ENCODE measurements at regions not wholly inside any gene's neighbourhood (a gene's known extent, or its start where the extent isn't known, plus 50 kb on each side); places are given as distances from the start of the nearest gene placed in this dataset.

DNA sequence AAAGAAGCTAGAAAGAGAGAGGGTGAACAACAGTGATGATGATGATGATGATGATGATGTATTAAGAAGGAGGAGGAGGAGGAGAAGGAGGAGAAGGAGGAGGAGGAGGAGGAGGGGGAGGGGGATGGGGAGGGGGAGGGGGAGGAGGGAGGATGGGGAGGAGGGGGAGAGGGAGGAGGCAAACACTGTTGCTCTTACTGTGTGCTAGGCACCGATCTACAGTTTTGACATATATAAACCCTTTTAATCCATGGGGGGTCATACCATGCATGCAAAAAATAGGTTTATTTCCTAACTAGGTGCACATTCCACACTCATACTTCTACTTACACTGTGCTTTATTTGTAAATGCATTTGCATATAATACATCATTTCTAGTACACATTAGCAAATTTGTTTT, 482.8 kb upstream of the FAM241A start:
- Mint-ChIP-seq H3K4me3 (no peak overlapping the region), H3K36me3 (no peaks in the 10 kb centered on the region), H3K27me3 (no peaks in the 10 kb centered on the region), H3K4me1 (no peaks in the 10 kb centered on the region), H3K27ac (no peak overlapping the region), H3K9me3 (peaks cover 3 to 5% of the 10 kb centered on the region in 2 donors)
- no peak for ATAC-seq (replicated peaks)
- no peak for DNase-seq

DNA sequence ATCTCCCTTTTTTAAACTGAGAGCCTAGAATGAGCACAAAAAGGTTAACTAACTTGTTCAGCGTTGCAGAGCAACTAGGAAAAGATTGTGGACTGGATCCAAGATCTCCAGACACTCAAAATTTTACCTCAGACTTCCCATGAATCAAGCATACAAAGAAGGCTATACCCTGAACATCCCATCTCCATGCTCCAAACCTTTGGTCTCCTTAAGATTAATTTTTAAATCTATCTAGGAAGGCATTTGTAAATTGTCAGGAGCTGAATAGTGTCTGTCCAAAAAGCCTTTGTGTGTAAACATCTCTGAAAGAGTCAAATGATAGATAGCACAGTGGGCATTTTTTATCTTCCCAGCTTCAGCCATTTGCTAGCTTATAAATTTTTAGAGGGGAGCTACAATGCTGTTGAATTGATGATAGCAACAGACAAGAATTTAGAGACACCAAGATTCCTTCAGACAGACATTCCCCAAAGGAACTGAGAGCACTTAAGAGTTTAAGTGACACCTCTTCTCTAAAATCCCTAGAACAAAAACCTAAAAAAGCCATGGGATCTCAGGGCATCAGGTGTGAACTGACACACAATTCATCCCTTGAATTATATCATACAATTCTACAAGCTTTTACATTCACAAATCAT, 480.8 kb upstream of the FAM241A start:
- Mint-ChIP-seq H3K4me3 (no peak overlapping the region), H3K36me3 (no peaks in the 10 kb centered on the region), H3K4me1 (no peaks in the 10 kb centered on the region), H3K27me3 (no peaks in the 10 kb centered on the region), H3K9me3 (peaks cover 3 to 5% of the 10 kb centered on the region in 2 donors), H3K27ac (no peak overlapping the region)
- ATAC-seq (replicated peaks) (no peak), DNase-seq (no peak)

DNA sequence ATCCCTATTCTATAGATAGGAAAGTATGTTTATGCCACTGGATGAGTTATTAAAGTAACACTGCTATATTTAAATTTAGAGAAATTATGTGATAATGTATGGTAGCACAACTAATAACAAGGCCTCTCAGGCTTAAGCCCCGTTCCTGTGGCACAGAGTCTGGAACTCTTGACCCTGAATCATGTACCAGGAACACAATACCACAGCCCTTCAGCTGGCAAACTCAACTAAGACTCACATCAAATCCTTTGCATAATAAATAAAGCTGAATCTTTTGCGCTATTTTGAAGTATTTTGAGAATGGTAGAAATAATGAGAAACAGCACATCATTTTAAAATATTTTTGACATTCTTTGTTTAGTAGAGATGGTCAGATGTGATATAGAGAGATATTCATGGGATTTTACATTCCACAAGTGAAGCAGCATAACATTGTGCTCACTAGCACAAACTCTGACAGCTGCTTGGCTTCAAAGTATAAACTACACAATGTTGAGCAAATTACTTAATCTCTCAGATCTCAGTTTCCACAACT, 478.4 kb upstream of the FAM241A start:
- Mint-ChIP-seq H3K4me3 (no peak overlapping the region), H3K4me1 (no peaks in the 10 kb centered on the region), H3K9me3 (peaks cover 3 to 5% of the 10 kb centered on the region in 2 donors), H3K27ac (no peak overlapping the region), H3K27me3 (no peaks in the 10 kb centered on the region), H3K36me3 (no peaks in the 10 kb centered on the region)
- no peak for DNase-seq
- ATAC-seq (replicated peaks), result no peak

DNA sequence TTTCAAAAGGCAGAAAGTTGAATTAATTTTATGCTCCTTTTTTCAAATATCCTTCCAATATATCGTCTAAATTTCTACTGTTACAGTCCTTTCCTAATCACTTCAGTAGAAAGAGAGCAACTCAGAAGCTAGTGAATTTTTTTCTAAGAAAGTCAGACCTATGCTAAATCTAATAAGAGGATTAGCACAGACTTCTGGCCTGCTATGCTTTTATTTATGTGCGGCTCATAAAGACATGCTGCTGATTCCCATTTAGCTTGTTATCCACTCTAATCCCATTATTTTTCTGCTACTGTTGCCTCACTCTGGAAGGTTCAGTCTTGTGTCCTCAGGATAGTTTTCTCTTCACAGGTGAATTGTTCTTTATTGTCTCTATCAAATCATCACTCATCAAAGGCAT, 473.5 kb upstream of the FAM241A start:
- Mint-ChIP-seq H3K4me3 (no peak overlapping the region), H3K27ac (no peak overlapping the region), H3K9me3 (no peaks in the 10 kb centered on the region), H3K36me3 (no peaks in the 10 kb centered on the region), H3K4me1 (no peaks in the 10 kb centered on the region), H3K27me3 (no peaks in the 10 kb centered on the region)
- DNase-seq (no peak), ATAC-seq (replicated peaks) (no peak)

DNA sequence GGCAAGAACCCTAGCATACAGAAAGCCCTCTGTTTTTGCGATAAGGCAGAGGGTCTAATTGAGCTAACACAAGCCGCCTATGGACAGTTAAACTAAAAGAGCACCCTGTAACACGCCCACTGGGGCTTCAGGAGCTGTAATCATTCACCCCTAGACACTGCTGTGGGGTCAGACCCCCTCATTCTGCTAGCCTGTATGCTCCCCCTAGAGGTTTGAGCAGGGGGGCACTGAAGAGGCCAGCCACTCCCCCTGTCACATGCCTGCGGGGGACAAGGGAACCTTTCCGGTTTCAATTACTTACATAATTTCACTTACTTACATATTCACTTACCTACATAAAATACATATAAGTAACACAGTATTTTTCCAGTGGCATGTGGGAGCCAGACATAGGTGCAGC, 469.5 kb upstream of the FAM241A start:
- H3K4me1 Mint-ChIP-seq, result no peaks in the 10 kb centered on the region
- ATAC-seq (replicated peaks) (no peak), DNase-seq (no peak)
- no peak overlapping the region for H3K27ac Mint-ChIP-seq
- H3K4me3 Mint-ChIP-seq, result no peak overlapping the region
- H3K9me3 Mint-ChIP-seq, result no peaks in the 10 kb centered on the region
- H3K36me3 Mint-ChIP-seq, result no peaks in the 10 kb centered on the region
- H3K27me3 Mint-ChIP-seq, result no peaks in the 10 kb centered on the region

DNA sequence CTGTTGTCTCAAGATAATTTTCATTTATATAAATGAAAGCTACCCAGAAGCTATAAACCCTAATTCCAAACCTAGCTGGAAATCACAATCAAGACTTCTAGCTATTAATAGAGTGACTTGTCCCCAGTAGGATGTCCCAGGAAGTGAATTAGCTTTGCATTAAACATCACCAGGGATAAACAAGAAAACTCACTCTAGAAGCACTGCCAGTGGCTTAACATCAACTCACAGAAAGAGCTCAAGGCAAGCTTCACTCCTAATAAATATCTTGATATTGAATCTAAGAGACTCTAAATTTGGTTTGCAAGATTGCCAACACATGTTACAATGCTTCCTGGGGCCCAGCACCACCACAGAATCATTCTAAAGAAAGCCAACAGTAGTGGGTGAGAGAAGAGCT, 468.7 kb upstream of the FAM241A start:
- ATAC-seq (replicated peaks) (no peak), DNase-seq (no peak)
- Mint-ChIP-seq H3K27me3 (no peaks in the 10 kb centered on the region), H3K9me3 (no peaks in the 10 kb centered on the region), H3K36me3 (no peaks in the 10 kb centered on the region), H3K4me3 (no peak overlapping the region), H3K27ac (no peak overlapping the region), H3K4me1 (no peaks in the 10 kb centered on the region)

DNA sequence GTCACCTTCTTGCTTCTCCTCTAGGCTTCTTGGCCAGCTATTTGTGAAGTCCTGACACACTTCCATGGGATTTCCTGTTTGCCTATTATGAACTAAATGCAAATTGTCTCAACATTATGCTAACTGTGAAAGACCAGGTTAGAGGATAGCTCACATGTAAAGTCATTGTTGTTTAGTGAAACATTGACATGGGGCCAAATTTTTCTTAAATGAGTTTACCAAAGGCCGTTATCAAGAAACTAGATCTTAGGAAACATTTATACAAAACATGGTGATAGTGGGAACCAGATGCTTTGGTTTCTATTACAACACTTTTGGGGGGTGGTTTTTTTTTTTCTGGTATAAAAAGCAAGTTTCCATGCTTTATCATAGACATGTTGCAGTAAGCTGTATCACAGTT, 466.8 kb upstream of the FAM241A start:
- no peaks in the 10 kb centered on the region for H3K4me1 Mint-ChIP-seq
- H3K27ac Mint-ChIP-seq, result no peak overlapping the region
- no peak overlapping the region for H3K4me3 Mint-ChIP-seq
- DNase-seq (no peak), ATAC-seq (replicated peaks) (no peak)
- no peaks in the 10 kb centered on the region for H3K36me3 Mint-ChIP-seq
- no peaks in the 10 kb centered on the region for H3K9me3 Mint-ChIP-seq
- no peaks in the 10 kb centered on the region for H3K27me3 Mint-ChIP-seq

DNA sequence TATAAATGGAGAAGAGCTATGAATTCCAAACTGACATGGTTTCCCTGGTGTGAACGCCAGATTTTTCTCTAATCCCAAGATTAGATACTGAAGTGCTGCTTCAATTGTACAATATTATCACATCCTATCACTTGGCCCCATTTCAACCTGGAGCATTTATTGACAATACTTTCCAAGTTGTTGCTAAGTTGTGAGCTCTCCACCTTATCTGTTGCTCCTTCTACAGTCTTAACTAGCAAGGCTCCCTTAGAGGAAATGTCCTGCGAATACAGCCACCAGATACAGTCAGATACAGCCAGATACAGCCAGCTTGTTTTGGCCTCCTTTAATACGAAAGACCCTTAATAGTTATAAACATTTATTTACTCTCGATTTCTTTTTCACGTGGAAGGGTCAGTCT, 466.3 kb upstream of the FAM241A start:
- Mint-ChIP-seq H3K36me3 (no peaks in the 10 kb centered on the region), H3K27me3 (no peaks in the 10 kb centered on the region), H3K4me1 (no peaks in the 10 kb centered on the region), H3K27ac (no peak overlapping the region), H3K9me3 (no peaks in the 10 kb centered on the region), H3K4me3 (no peak overlapping the region)
- DNase-seq (no peak), ATAC-seq (replicated peaks) (no peak)

DNA sequence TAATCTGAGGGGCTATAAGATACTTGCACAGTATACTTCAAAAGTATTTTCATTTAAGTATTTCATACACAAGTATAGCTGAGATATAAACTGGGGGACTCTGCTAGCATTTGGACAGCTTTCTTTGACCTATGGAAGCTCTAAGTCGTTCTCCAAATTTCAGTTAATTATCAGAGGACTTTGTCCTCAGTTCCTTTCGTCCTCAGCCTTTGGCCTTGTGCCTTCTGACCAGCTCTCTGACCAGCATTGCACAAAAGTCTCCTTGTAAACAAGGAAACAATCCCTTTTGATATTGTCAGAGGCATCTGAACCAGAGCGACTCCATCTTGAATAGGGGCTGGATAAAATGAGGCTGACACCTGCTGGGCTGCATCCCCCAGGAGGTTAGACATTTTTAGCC, 464.0 kb upstream of the FAM241A start:
- no peak for DNase-seq
- Mint-ChIP-seq H3K27ac (no peak overlapping the region), H3K4me3 (no peak overlapping the region), H3K4me1 (no peaks in the 10 kb centered on the region), H3K36me3 (no peaks in the 10 kb centered on the region), H3K9me3 (no peaks in the 10 kb centered on the region), H3K27me3 (no peaks in the 10 kb centered on the region)
- ATAC-seq (replicated peaks), result no peak

DNA sequence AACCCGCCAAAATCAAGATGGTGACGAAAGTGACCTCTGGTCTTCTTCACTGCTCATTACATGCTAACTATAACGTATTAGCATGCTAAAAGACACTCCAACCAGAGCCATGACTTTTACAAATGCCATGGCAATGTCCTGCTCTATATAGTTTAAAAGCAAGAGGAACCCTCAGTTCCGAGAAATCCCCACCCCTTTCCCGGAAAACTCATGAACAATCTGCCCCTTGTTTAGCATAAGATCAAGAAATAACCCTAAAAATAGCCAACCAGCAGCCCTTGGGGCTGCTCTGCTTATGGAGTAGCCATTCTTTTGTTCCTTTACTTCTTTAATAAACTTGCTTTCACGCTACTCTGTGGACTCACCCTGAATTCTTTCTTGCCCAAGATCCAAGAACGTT, 463.5 kb upstream of the FAM241A start:
- Mint-ChIP-seq H3K27me3 (no peaks in the 10 kb centered on the region), H3K4me3 (no peak overlapping the region), H3K4me1 (no peaks in the 10 kb centered on the region), H3K27ac (no peak overlapping the region), H3K36me3 (no peaks in the 10 kb centered on the region), H3K9me3 (no peaks in the 10 kb centered on the region)
- DNase-seq (no peak), ATAC-seq (replicated peaks) (no peak)

DNA sequence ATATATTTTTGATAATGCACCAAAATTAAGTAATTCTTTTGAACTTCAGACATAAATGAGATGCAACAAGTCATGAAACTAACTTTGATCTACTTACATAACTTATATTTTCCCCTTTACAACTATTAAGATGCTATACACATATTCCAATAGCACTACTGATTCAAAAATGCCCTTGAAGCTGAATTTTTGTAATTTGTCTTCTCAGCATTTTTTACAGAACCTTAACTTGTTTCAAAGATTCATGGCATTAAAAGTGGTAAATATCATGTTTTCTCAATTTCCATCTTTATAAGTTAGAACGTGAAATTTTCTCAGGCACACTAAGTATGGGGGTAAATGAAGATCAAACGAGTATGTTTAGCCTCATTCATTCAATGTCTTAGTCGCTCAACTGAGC, 460.0 kb upstream of the FAM241A start:
- H3K36me3 Mint-ChIP-seq, result no peaks in the 10 kb centered on the region
- no peaks in the 10 kb centered on the region for H3K4me1 Mint-ChIP-seq
- no peak overlapping the region for H3K27ac Mint-ChIP-seq
- no peaks in the 10 kb centered on the region for H3K27me3 Mint-ChIP-seq
- ATAC-seq (replicated peaks), result no peak
- H3K4me3 Mint-ChIP-seq, result no peak overlapping the region
- no peaks in the 10 kb centered on the region for H3K9me3 Mint-ChIP-seq
- DNase-seq, result no peak

DNA sequence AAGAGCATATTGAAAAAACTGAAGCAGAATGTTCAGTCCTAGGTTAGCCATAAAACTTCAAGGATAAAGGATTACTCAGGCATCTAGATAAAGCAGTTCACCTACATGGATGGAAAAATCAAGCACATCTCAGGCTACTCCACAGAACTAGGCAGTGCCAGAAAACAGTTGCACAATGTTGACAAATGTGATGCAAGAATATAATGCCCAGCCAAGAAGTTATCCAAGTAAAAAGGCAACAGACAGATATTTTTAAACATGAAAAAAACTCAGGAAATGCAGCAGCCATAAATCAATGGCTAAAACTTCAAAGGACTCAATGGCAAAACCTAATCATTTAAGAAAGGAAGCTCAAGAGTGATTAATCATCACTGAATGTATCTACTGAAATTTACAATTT, 456.0 kb upstream of the FAM241A start:
- ATAC-seq (replicated peaks) (no peak), DNase-seq (no peak)
- Mint-ChIP-seq H3K4me3 (no peak overlapping the region), H3K9me3 (no peaks in the 10 kb centered on the region), H3K27ac (no peak overlapping the region), H3K36me3 (no peaks in the 10 kb centered on the region), H3K27me3 (no peaks in the 10 kb centered on the region), H3K4me1 (no peaks in the 10 kb centered on the region)

DNA sequence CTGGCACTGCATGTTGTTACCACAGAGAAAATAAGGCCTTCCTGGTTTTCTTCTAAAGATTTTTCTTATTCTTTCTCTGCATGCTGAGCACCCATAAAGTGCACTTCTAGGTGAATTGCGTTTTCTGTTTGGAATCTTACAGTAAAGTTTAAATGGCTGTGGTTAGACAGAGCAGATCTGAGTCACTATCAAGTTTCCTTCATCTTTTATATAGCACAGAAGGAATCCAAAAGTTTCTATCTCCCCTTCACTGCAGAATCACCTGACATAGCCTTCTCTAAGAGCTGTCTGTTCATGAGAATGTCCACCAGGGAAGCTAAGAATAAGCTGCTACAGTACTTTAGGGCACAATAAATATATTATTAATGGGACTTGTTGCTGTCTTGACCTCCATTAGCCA, 455.5 kb upstream of the FAM241A start:
- Mint-ChIP-seq H3K4me3 (no peak overlapping the region), H3K27ac (no peak overlapping the region), H3K4me1 (no peaks in the 10 kb centered on the region), H3K27me3 (no peaks in the 10 kb centered on the region), H3K36me3 (no peaks in the 10 kb centered on the region), H3K9me3 (no peaks in the 10 kb centered on the region)
- no peak for ATAC-seq (replicated peaks)
- DNase-seq, result no peak

DNA sequence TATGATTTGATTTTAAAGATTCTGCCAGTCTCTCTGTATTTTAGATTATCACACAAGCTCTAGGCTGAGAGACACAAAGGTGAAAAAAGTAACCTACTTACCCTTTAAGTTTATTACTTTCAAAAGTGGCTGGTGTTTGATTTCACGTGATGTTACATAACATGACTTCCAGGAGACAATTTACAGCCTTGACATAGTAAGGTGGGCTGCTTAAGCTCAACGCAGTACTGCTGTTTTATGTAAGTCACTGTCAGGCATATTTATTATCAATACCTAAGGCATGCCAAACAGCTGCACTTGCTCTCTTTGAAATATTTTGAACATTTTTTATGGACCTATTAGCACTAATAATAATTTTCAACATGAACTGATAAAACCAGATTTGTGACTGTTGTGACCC, 451.5 kb upstream of the FAM241A start:
- H3K4me3 Mint-ChIP-seq, result no peak overlapping the region
- no peak overlapping the region for H3K27ac Mint-ChIP-seq
- ATAC-seq (replicated peaks) (no peak), DNase-seq (no peak)
- no peaks in the 10 kb centered on the region for H3K36me3 Mint-ChIP-seq
- H3K27me3 Mint-ChIP-seq, result no peaks in the 10 kb centered on the region
- no peaks in the 10 kb centered on the region for H3K4me1 Mint-ChIP-seq
- no peaks in the 10 kb centered on the region for H3K9me3 Mint-ChIP-seq

DNA sequence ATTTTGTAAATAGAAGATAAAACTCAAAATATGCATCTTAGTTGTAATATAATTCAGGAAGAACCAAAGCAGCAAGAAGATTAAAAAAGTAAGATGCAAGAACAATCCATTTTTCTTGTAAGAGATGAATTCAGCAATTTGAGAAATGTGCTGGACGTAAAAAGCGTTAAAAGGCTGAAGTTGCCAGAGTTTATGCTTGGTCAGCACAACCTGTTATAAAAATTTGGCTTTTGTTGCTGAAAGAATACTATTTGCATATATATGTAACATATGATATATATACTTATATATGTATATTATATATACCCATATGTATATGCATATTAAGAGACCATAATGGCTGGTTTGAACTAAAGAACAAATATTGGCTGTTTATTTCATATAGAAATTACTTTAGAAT, 449.6 kb upstream of the FAM241A start:
- Mint-ChIP-seq H3K4me1 (no peaks in the 10 kb centered on the region), H3K27ac (no peak overlapping the region), H3K36me3 (no peaks in the 10 kb centered on the region), H3K9me3 (no peaks in the 10 kb centered on the region), H3K4me3 (no peak overlapping the region), H3K27me3 (no peaks in the 10 kb centered on the region)
- DNase-seq (no peak), ATAC-seq (replicated peaks) (no peak)

DNA sequence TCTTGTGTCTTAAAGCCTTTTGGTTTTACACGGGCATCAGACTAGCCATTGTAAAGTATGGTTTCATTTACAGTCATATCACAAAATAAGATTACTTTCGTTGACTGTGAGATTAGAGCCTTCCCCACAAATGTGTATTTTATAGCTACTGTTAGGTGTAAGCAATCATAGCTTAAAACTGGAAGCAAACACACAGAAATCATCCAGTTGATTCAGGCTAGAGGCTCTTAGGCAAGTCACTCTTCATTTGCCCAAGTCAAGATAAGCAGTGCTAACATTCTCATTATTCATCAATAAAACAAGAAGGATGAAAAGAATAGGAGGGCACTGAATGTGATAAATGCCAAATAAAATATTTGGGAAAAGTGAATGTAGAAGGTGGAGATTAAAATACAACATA, 448.7 kb upstream of the FAM241A start:
- ATAC-seq (replicated peaks), result no peak

More for the DNA sequence above, 448.7 kb upstream of the FAM241A start:
- no peak for DNase-seq
- no peak overlapping the region for H3K27ac Mint-ChIP-seq
- H3K4me3 Mint-ChIP-seq, result no peak overlapping the region
- no peaks in the 10 kb centered on the region for H3K36me3 Mint-ChIP-seq
- H3K27me3 Mint-ChIP-seq, result no peaks in the 10 kb centered on the region
- H3K4me1 Mint-ChIP-seq, result no peaks in the 10 kb centered on the region
- no peaks in the 10 kb centered on the region for H3K9me3 Mint-ChIP-seq

Data from stimulated activated naive B cell treated with anti-CD40 and anti-IgM and Interleukin-4, amounts not matched to agents 10 μg/mL and 1 μg/mL and 100 μg/mL, for 72 hours (primary cell).